ENCODE measurements at regions not wholly inside any gene's neighbourhood (a gene's known extent, or its start where the extent isn't known, plus 50 kb on each side); places are given as distances from the start of the nearest gene placed in this dataset.

DNA sequence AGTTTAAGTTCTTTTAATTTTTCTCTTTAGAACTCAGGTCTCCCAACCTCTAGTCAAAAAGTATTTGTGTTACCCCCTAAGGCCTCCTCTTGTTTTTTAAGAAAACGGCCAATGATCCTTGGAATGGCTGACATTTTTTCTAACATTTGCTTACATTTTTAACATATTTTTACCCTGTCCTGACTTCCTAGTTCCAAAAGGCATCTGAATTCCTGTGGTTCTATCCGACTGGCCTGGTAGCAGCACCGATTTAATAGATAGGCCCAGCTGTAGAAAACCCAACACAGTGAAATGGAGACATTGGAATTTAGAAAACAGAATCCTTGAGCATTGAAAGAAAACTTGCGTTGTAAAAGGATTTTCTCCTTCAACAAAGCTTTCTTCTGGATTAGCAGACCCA lies 134.7 kb upstream of the GSC start:
- TF ChIP-seq, protein P1, sequence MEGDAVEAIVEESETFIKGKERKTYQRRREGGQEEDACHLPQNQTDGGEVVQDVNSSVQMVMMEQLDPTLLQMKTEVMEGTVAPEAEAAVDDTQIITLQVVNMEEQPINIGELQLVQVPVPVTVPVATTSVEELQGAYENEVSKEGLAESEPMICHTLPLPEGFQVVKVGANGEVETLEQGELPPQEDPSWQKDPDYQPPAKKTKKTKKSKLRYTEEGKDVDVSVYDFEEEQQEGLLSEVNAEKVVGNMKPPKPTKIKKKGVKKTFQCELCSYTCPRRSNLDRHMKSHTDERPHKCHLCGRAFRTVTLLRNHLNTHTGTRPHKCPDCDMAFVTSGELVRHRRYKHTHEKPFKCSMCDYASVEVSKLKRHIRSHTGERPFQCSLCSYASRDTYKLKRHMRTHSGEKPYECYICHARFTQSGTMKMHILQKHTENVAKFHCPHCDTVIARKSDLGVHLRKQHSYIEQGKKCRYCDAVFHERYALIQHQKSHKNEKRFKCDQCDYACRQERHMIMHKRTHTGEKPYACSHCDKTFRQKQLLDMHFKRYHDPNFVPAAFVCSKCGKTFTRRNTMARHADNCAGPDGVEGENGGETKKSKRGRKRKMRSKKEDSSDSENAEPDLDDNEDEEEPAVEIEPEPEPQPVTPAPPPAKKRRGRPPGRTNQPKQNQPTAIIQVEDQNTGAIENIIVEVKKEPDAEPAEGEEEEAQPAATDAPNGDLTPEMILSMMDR (IDR thresholded peaks at IDR 0.05; ENCODE audit: low read depth, low read length, poor library complexity, severe bottlenecking) = no peak
- no peak for TF ChIP-seq EZH2phosphoT487 (IDR thresholded peaks at IDR 0.05; ENCODE audit: borderline replicate concordance, low read length)

Data from DOHH2 (cell line).